ENCODE measurements at regions not wholly inside any gene's neighbourhood (a gene's known extent, or its start where the extent isn't known, plus 50 kb on each side); places are given as distances from the start of the nearest gene placed in this dataset.

GRCh38 chr17:6240601-6241000 is 170.4 kb downstream of the WSCD1 start:
- Histone ChIP-seq H2AFZ (ENCODE audit: low read length) (no peak overlapping the region), H3K9me2 (replicated peaks; ENCODE audit: low read depth, low read length) (no peaks in the 10 kb centered on the region), H3K9ac (ENCODE audit: low read depth, low read length, poor library complexity, severe bottlenecking) (no peak overlapping the region), H3K4me1 (ENCODE audit: insufficient read depth, low read length, poor library complexity, severe bottlenecking) (no peaks in the 10 kb centered on the region), H3F3A (ENCODE audit: low read depth) (no peaks in the 10 kb centered on the region), H3K27me3 (ENCODE audit: insufficient read depth, low read length, poor library complexity, severe bottlenecking) (no peaks in the 10 kb centered on the region), H3K36me3 (ENCODE audit: insufficient read depth, low read length) (no peaks in the 10 kb centered on the region), H3K4me2 (ENCODE audit: low read depth, low read length, poor library complexity, severe bottlenecking) (no peak overlapping the region), H3K9me3 (ENCODE audit: insufficient read depth, low read depth, low read length) (peaks cover 4% of the 10 kb centered on the region; the same call in 1 of the 2 replicates), H3K79me2 (ENCODE audit: insufficient read depth, low read length) (no peaks in the 10 kb centered on the region), H4K20me1 (ENCODE audit: insufficient read depth, low read length, poor library complexity, severe bottlenecking) (no peaks in the 10 kb centered on the region), H3K4me3 (ENCODE audit: low read length, poor library complexity, severe bottlenecking) (no peak overlapping the region)
- TF ChIP-seq CTCF (conservative IDR thresholded peaks at IDR 0.05; ENCODE audit: low read length) (no peak), EZH2phosphoT487 (IDR thresholded peaks at IDR 0.05; ENCODE audit: borderline replicate concordance) (no peak)

GRCh38 chr17:6240001-6240400 is 169.8 kb downstream of the WSCD1 start:
- H3K36me3 ChIP-seq (ENCODE audit: insufficient read depth, low read length): no peaks in the 10 kb centered on the region
- H3K9ac ChIP-seq (ENCODE audit: low read depth, low read length, poor library complexity, severe bottlenecking): no peak overlapping the region
- no peaks in the 10 kb centered on the region for H3K79me2 ChIP-seq (ENCODE audit: insufficient read depth, low read length)
- H3K4me2 ChIP-seq (ENCODE audit: low read depth, low read length, poor library complexity, severe bottlenecking): no peak overlapping the region
- H3K9me3 ChIP-seq (ENCODE audit: insufficient read depth, low read depth, low read length): peaks cover 4% of the 10 kb centered on the region; the same call in 1 of the 2 replicates
- H3K4me1 ChIP-seq (ENCODE audit: insufficient read depth, low read length, poor library complexity, severe bottlenecking): no peaks in the 10 kb centered on the region
- no peaks in the 10 kb centered on the region for H3K9me2 ChIP-seq (replicated peaks; ENCODE audit: low read depth, low read length)
- no peaks in the 10 kb centered on the region for H4K20me1 ChIP-seq (ENCODE audit: insufficient read depth, low read length, poor library complexity, severe bottlenecking)
- TF ChIP-seq EZH2phosphoT487 (IDR thresholded peaks at IDR 0.05; ENCODE audit: borderline replicate concordance) (no peak), CTCF (conservative IDR thresholded peaks at IDR 0.05; ENCODE audit: low read length) (no peak)
- no peaks in the 10 kb centered on the region for H3K27me3 ChIP-seq (ENCODE audit: insufficient read depth, low read length, poor library complexity, severe bottlenecking)
- H3K4me3 ChIP-seq (ENCODE audit: low read length, poor library complexity, severe bottlenecking): no peak overlapping the region
- no peaks in the 10 kb centered on the region for H3F3A ChIP-seq (ENCODE audit: low read depth)
- H2AFZ ChIP-seq (ENCODE audit: low read length): no peak overlapping the region

- H3F3A ChIP-seq (ENCODE audit: low read depth): no peaks in the 10 kb centered on the region
- no peak overlapping the region for H3K4me2 ChIP-seq (ENCODE audit: low read depth, low read length, poor library complexity, severe bottlenecking)
- no peaks in the 10 kb centered on the region for H3K27me3 ChIP-seq (ENCODE audit: insufficient read depth, low read length, poor library complexity, severe bottlenecking)
- no peak overlapping the region for H3K4me3 ChIP-seq (ENCODE audit: low read length, poor library complexity, severe bottlenecking)
- no peak overlapping the region for H3K9ac ChIP-seq (ENCODE audit: low read depth, low read length, poor library complexity, severe bottlenecking)
- H3K4me1 ChIP-seq (ENCODE audit: insufficient read depth, low read length, poor library complexity, severe bottlenecking): no peaks in the 10 kb centered on the region
- no peaks in the 10 kb centered on the region for H3K79me2 ChIP-seq (ENCODE audit: insufficient read depth, low read length)
- H4K20me1 ChIP-seq (ENCODE audit: insufficient read depth, low read length, poor library complexity, severe bottlenecking): no peaks in the 10 kb centered on the region
- no peaks in the 10 kb centered on the region for H3K36me3 ChIP-seq (ENCODE audit: insufficient read depth, low read length)
- H2AFZ ChIP-seq (ENCODE audit: low read length): no peak overlapping the region
- TF ChIP-seq CTCF (conservative IDR thresholded peaks at IDR 0.05; ENCODE audit: low read length) (no peak), EZH2phosphoT487 (IDR thresholded peaks at IDR 0.05; ENCODE audit: borderline replicate concordance) (no peak)
- no peaks in the 10 kb centered on the region for H3K9me2 ChIP-seq (replicated peaks; ENCODE audit: low read depth, low read length)
- peaks cover 4% of the 10 kb centered on the region; the same call in 1 of the 2 replicates for H3K9me3 ChIP-seq (ENCODE audit: insufficient read depth, low read depth, low read length)
These were observed 169.1 kb downstream of the WSCD1 start for GRCh38 chr17:6239241-6239798.
